HEK293 (cell line): ENCODE measurements at regions not wholly inside any gene's neighbourhood (a gene's known extent, or its start where the extent isn't known, plus 50 kb on each side); places are given as distances from the start of the nearest gene placed in this dataset.
A peak's percentile ranks its signal among the peaks of the same experiment; 100 is the strongest.

Experiments used
- CTCF ChIA-PET: fragments of 350-600 bp; formaldehyde crosslinking; extraction: SDS; loops from one replicate; lab custom pipeline; 2021; ENCODE audit warnings: antibody characterized with exemption; lab: Yijun Ruan, JAX
- POLR2A ChIA-PET: fragments of 300-600 bp; formaldehyde crosslinking; extraction: SDS; loops from one replicate; lab custom pipeline; 2020; ENCODE audit warnings: antibody characterized with exemption, inconsistent platforms; lab: Yijun Ruan, JAX
- H3K27ac ChIP-seq: fragments of 200-500 bp; sonication (Bioruptor generic); 2 replicates; pipeline ENCODE4 v1.5.1; 2014; ENCODE audit warnings: low read depth, low read length, control low read depth, inconsistent platforms; ENCODE audit errors: extremely low read depth
- H3K36me3 ChIP-seq, 2 experiments: fragments of 200-500 bp in 1 of 2; sonication (Bioruptor generic) in 1 of 2; 1 replicate in 1 of 2; 2 replicates in 1 of 2; pipeline ENCODE4 v1.5.1; 2014 to 2017; ENCODE audit warnings: inconsistent platforms in 2 of 2, low read length in 2 of 2; ENCODE audit not compliant: control insufficient read depth in 2 of 2, insufficient read depth in 1 of 2
- H3K4me1 ChIP-seq: fragments of 200-500 bp; sonication (Bioruptor generic); 2 replicates; pipeline ENCODE4 v1.5.1; 2014; ENCODE audit warnings: mild to moderate bottlenecking, low read length, inconsistent platforms; ENCODE audit not compliant: control insufficient read depth, insufficient read depth
- H3K4me3 ChIP-seq: 2 replicates; pipeline ENCODE4 v1.5.1; 2011; ENCODE audit warnings: low read depth, mild to moderate bottlenecking, control low read depth, low read length, moderate library complexity
- H3K9me3 ChIP-seq: fragments of 200-500 bp; sonication (Bioruptor generic); 2 replicates; pipeline ENCODE4 v1.5.1; 2014; ENCODE audit warnings: low read depth, low read length, inconsistent platforms; ENCODE audit not compliant: control insufficient read depth, insufficient read depth
- HOXD13 ChIP-seq: sonication (generic); formaldehyde crosslinking; IDR thresholded peaks from 2 replicates; pipeline ENCODE4 v1.8.0; 2022; ENCODE audit warnings: missing genetic modification reagents, borderline replicate concordance
- PRDM2 ChIP-seq: fragments of 450-650 bp; formaldehyde crosslinking; IDR thresholded peaks from 2 replicates; pipeline ENCODE4 v1.5.1; 2016; ENCODE audit warnings: missing biosample characterization, missing genetic modification characterization, borderline replicate concordance
- SCRT2 ChIP-seq: fragments of 450-650 bp; formaldehyde crosslinking; IDR thresholded peaks from 2 replicates; pipeline ENCODE4 v1.5.1; 2016; ENCODE audit warnings: missing biosample characterization, missing genetic modification characterization
- ZIC2 ChIP-seq: fragments of 450-650 bp; formaldehyde crosslinking; IDR thresholded peaks from 2 replicates; pipeline ENCODE4 v1.5.1; 2016; ENCODE audit warnings: missing biosample characterization, missing genetic modification characterization
- ZNF184 ChIP-seq: fragments of 450-650 bp; IDR thresholded peaks from 2 replicates; pipeline ENCODE4 v1.5.1; 2018; ENCODE audit warnings: missing biosample characterization, mild to moderate bottlenecking, missing genetic modification characterization
- ZNF266 ChIP-seq: fragments of 450-650 bp; formaldehyde crosslinking; IDR thresholded peaks from 2 replicates; pipeline ENCODE4 v1.5.1; 2016; ENCODE audit warnings: missing biosample characterization, missing genetic modification characterization, low read depth
- ZNF394 ChIP-seq: fragments of 450-650 bp; formaldehyde crosslinking; IDR thresholded peaks from 2 replicates; pipeline ENCODE4 v1.5.1; 2016; ENCODE audit warnings: missing biosample characterization, missing genetic modification characterization, mild to moderate bottlenecking, moderate library complexity, borderline replicate concordance
- ZNF423 ChIP-seq: fragments of 450-650 bp; formaldehyde crosslinking; IDR thresholded peaks from 2 replicates; pipeline ENCODE4 v1.5.1; 2016; ENCODE audit warnings: missing biosample characterization, missing genetic modification characterization
- ZNF544 ChIP-seq: fragments of 450-650 bp; formaldehyde crosslinking; IDR thresholded peaks from 2 replicates; pipeline ENCODE4 v1.5.0; 2017; ENCODE audit warnings: missing biosample characterization, missing genetic modification characterization
- ZNF558 ChIP-seq: fragments of 450-650 bp; formaldehyde crosslinking; IDR thresholded peaks from 2 replicates; pipeline ENCODE4 v1.5.1; 2016; ENCODE audit warnings: missing biosample characterization, missing genetic modification characterization
- ZNF768 ChIP-seq: fragments of 450-650 bp; formaldehyde crosslinking; IDR thresholded peaks from 2 replicates; pipeline ENCODE4 v1.5.1; 2018; ENCODE audit warnings: missing biosample characterization, mild to moderate bottlenecking, missing genetic modification characterization
- ZSCAN4 ChIP-seq: fragments of 450-650 bp; formaldehyde crosslinking; IDR thresholded peaks from 2 replicates; pipeline ENCODE4 v1.5.1; 2017; ENCODE audit warnings: missing biosample characterization, missing genetic modification characterization

DNA sequence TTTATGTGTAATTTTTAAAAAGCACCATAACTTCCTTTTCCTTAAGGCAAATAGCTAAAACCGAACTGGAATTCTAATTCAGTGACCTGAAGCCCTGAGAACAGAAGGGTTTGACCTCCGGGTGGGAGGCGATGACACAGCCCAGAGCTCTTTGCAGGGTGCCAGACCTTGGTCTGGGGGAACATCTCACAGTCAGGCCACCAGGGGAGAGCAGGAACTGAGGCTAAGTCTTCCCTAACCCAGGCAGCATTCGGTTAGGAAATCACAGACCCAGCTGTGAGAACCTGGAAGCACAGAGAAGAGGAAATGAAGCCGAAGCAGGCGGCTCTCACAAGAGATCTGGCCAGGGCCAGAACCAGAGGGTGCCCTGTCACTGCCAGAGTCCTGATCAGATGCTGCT lies 444.8 kb downstream of the TTLL7 start:
- no peaks in the 10 kb centered on the region for H3K4me1 ChIP-seq
- no peaks in the 10 kb centered on the region for H3K36me3 ChIP-seq
- no peaks in the 10 kb centered on the region; the same call in 1 of the 2 replicates for H3K9me3 ChIP-seq
- no peak overlapping the region for H3K27ac ChIP-seq
- no peak for TF ChIP-seq HOXD13 (CRISPR knock-in tag)
- TF ChIP-seq ZIC2: peak; percentile 36; the same call in 1 of the 2 replicates
- POLR2A ChIA-PET: no interaction called here
- CTCF ChIA-PET: no interaction called here
- H3K4me3 ChIP-seq: no peak overlapping the region

DNA sequence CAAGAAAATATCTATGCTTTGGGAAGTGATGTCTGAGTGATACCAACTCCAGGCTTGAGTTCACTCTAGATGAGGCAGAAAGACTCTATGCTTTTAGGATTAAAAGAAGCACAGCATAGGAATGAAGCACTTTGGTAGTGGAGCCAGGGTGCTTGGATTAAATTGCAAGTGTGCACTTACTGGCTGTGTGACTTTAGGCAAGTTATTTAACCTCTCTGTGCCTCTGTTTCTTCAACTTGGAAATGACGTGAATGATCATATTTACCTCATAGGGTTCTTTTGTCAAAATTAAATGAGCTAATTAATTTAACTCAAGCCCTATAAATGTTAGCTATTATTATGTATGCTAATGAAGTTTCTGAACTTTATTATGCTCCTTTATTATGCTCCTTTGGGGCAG lies 446.1 kb downstream of the TTLL7 start:
- no peak overlapping the region for H3K27ac ChIP-seq
- H3K4me3 ChIP-seq: no peak overlapping the region
- TF ChIP-seq ZNF768 (tag by site-specific recombination) (peak; percentile 59; the same call in 1 of the 2 replicates), SCRT2 (no peak), ZNF184 (no peak), ZNF423 (no peak), ZNF558 (tag by site-specific recombination) (no peak)
- ChIA-PET POLR2A (no interaction called here), CTCF (interaction anchor here (0.6 kb wide), 1 partner anchor 22 kb away, joined by 3 read pairs; no protein-coding TSS in a partner anchor)
- no peaks in the 10 kb centered on the region for H3K4me1 ChIP-seq
- no peaks in the 10 kb centered on the region; the same call in 1 of the 2 replicates for H3K9me3 ChIP-seq
- H3K36me3 ChIP-seq: no peaks in the 10 kb centered on the region

GRCh38 chr1:83548311-83548710 lies 450.6 kb downstream of the TTLL7 start:
- no peaks in the 10 kb centered on the region for H3K4me1 ChIP-seq
- H3K27ac ChIP-seq: no peak overlapping the region
- POLR2A ChIA-PET: no interaction called here
- H3K36me3 ChIP-seq: no peaks in the 10 kb centered on the region
- CTCF ChIA-PET: no interaction called here
- H3K9me3 ChIP-seq: no peaks in the 10 kb centered on the region; the same call in 1 of the 2 replicates
- H3K4me3 ChIP-seq: no peak overlapping the region
- TF ChIP-seq ZNF544 (tag by site-specific recombination) (no peak), PRDM2 (tag by site-specific recombination) (no peak), ZNF266 (no peak)
- TF ChIP-seq, all 188 proteins: peak for 0

DNA sequence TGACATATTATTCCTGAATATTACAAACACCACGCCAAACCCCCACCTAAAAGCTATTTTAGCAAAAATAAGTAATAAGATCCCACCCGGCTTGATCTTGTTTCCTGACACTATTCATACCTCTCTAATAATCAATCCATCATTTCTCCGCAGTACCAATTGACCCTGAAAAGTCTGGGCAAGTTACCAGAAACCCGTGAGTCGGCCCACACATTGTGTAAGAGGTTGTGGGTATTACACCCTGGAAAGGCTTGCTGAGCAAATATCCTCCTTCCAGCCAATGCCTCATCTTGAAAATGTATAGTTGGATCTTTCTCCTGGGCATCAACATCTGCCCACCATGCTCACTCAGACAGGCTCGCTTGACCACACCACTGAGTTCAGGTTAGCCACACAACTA lies 451.0 kb downstream of the TTLL7 start:
- POLR2A ChIA-PET: no interaction called here
- Histone ChIP-seq H3K9me3 (no peaks in the 10 kb centered on the region; the same call in 1 of the 2 replicates), H3K4me1 (no peaks in the 10 kb centered on the region), H3K4me3 (no peak overlapping the region), H3K36me3 (no peaks in the 10 kb centered on the region), H3K27ac (no peak overlapping the region)
- TF ChIP-seq ZNF394 (tag by site-specific recombination) (no peak), ZSCAN4 (tag by site-specific recombination) (no peak)
- CTCF ChIA-PET: no interaction called here
